ENCODE measurements at regions not wholly inside any gene's neighbourhood (a gene's known extent, or its start where the extent isn't known, plus 50 kb on each side); places are given as distances from the start of the nearest gene placed in this dataset.

- no peak for DNase-seq
Measured at GRCh38 chr15:93469994-93470393, 381.0 kb upstream of the RGMA start.

DNA sequence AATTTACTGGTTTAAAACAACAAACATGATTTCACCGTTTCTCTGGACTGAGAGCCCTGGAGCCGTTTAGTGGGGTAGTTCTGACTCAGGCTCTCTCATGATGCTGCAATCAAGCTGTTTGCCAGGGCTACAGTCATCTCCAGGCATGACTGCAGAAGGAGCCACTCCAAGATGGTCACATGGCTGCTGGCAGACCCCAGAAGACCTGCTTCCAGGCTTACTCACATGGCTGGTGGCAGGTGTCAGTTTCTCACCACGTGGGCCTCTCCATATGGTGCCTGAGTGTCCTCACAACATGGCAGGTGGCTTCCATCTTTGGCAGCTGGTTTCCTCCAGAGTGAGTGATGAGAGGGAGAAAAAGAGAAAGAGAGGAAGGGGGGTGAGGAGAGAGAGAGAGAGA lies 378.3 kb upstream of the RGMA start:
- DNase-seq: no peak

- no peak for DNase-seq
Measured at GRCh38 chr15:93466380-93466779, 377.4 kb upstream of the RGMA start.

DNA sequence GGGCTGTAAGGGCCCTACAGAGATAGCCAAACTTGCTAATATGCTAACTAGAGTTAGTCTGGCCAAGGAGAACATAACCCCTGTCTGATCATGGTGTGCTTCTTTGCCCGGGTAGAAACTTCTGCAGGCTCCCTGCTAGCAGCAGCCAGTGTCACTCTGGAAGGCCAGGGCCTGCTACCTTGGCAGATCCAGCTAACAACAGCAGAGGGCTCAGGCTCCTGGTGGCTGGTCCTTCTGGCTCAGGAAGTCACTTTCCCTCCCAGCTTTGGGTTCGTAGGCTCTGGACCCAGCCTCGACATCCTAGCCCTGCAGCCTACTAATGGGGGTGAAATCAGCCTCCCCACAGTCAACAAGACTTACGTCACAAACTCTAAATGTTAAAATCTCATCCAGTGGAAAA lies 373.7 kb upstream of the RGMA start:
- DNase-seq: no peak

DNA sequence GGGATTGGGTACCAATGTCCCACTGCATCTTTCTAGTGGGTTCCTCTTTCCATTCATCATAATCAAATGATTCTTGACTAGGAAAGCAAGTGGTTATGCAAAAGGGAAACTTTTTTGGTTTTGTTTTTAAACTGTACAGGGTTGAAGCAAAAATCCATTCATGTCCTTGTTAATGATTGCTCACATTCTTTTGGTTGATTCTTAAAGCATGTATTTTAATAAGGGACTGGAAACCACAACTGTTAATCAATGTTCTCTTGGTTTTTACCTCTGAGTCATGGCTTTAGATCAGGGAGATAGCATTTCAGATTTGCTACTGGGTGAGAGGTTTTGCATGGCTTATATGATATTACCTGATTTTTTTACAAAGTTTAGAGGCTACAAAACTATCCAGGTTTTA lies 371.7 kb upstream of the RGMA start:
- DNase-seq: no peak

DNA sequence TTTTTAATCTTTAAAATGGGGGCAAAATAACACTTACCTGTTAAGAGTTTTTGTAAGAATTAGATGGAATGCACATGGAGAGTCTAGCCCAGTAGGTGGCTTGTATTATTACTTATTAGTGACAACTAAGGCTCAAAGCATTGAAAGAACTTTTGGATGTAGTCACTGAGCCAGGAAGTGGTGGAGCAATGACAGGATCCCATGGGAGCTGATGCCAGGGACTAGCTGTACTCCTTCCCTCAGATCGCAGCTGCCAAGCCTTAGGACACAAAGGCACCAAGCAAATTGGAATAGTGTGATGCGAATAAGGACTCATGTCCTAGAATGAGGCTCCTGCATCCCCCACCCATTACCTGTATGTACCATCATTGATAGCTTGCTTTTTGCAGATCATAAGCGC lies 370.4 kb upstream of the RGMA start:
- DNase-seq: no peak

- DNase-seq: no peak
Measured at GRCh38 chr15:93458597-93458996, 369.6 kb upstream of the RGMA start.

DNA sequence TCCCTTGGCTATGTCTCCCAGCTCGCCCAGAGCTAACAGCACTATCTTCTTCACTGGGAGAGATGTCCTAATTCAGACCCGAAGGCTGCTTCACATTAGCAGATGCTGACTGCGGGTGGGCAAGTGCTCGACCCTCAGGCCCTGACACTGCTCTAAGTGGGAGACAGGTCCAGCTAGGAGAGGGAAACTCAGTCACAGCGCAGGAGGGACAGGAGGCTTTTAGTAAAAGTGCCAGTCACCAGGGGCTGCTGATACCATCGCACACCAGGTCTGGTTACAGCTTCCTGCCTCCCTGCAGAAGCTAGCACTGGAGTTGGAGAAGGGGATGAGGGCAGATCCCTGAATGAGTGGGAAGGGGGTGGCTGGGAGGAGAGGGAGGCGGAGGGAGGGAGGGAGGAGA lies 365.8 kb upstream of the RGMA start:
- DNase-seq: no peak

DNA sequence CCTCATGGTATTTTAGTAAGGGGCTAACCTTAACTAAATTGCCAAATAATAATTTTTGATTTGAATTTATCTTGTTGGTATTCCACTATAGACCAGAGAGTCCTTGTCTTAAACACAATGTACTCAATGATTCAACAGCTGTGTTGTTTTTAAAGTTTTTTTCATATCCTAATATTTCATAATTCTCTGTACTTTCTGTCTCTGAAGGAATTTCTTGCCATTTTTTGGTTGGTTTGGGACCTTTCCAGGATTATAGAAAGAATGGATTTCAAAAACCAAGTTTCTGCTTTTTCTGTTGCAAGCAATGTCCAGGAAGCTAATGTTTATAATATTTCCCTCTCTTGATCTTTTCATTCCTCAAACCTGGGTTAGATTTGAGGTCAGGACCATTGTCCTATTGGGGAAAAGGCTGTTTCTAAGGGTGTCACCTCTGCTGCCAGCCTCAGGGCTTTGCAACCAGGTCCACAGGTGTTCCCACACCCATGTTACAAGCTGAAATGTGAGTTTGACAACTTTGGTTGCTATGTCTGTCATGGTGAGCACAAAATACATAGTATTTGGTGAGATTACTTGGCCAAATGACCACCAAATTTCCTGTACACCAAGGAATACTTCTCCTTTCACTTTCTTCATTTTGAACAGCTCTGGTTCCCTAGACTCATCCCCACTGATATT lies 363.7 kb upstream of the RGMA start:
- DNase-seq: no peak

DNA sequence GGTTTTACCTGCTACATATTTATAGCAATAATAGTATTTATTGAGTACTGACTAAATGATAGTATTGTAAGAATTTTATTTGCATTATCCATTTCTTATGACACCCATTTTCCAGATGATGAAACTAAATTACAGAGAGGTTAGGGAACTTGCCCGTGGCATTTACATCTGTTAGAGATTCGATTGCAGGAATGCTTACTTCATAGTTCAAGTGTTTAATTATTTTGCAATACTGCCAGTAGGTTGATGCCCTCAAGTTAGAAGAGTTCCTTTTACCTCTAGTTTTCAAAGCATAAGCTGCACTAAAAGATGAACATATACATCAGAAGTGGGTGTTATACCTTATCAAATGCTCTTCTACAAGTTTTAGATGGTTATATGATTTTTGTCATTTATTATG lies 362.8 kb upstream of the RGMA start:
- no peak for DNase-seq

DNA sequence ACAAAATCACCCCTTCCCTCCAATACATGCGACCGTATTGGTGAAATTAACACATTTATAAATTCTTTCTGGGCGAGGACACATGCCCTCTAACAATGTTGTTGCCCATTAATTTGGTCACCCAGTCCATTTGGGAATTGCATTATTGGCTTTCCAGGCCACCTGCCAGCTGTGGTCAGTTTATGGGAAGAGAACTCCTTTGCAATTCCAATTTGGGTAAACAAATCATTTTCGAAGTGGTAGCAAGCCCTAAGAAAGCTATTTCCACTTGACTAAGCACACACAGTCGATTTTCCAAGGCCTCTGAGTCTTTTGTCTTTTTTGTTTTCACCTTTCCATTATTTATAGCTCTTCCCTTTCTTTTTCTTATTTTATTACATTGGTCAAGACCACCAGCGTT lies 362.3 kb upstream of the RGMA start:
- no peak for DNase-seq

DNA sequence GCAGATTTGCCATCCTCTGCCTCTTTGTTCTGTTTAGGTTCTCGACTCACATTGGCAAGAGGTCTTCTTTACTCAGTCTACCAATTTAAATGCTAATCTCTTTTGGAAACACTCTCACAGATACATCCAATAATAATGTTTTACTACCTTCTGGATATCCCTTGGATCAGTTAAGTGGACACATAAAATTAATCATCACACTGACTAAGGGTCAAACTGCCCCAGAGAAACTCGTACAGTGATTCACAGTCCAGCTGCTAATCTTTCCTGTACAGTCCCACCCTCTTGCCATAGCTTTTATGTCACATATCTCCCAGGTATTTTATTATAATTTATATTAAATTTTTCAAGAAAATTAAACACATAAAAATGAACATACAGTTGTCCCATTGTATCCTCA lies 360.8 kb upstream of the RGMA start:
- no peak for DNase-seq

- DNase-seq: no peak
Measured at GRCh38 chr15:93438310-93438709, 349.3 kb upstream of the RGMA start.

- no peak for DNase-seq
Measured at GRCh38 chr15:93432474-93432873, 343.5 kb upstream of the RGMA start.

DNA sequence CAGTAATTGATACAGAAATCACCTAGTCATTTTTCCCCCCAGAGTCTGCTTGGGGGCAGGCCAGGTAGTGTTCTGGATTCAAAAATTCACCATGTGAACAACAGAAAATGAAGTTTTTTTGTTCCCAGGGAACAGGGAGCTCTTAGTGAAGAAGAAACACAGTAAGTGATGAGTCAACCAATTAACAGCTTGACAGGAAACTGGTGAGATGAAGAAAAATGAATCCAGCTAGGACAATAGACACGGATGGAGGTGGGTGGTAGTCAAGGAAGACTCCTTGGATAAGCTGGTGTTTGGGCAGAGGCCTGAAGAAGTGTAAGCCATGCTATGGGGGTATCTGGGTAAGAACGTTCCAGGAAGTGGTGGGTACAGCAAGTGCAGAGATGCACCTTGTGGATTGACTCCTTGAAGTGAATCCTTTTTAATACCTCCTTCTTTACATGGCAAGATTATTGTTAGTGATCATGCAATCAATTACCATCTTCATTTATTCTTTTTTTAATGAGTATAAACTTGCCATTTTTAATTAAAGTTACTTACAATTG lies 339.9 kb upstream of the RGMA start:
- no peak for DNase-seq

GRCh38 chr15:93428150-93428549 lies 339.1 kb upstream of the RGMA start:
- no peak for DNase-seq

DNA sequence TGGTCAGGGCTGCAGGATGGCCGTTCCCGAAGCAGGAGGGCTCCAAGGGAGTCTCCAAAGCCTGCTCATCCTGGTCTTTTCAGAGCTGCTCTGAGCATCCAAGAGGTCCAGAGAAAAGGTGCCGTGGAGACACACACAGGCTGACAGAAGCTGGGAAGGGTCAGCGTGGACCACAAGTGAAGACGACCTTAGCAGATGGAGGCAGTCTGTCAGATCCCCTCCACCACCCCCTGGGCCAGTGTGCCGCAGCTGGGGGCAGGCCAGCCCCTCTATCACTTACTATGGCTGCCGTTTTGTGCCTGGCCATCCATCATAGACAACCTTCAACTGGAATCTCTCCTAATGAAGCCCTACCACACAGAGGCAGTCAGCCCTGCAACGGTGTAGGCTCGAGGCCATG lies 335.1 kb upstream of the RGMA start:
- DNase-seq: no peak

GRCh38 chr15:93422476-93422875 lies 333.5 kb upstream of the RGMA start:
- DNase-seq: no peak

DNA sequence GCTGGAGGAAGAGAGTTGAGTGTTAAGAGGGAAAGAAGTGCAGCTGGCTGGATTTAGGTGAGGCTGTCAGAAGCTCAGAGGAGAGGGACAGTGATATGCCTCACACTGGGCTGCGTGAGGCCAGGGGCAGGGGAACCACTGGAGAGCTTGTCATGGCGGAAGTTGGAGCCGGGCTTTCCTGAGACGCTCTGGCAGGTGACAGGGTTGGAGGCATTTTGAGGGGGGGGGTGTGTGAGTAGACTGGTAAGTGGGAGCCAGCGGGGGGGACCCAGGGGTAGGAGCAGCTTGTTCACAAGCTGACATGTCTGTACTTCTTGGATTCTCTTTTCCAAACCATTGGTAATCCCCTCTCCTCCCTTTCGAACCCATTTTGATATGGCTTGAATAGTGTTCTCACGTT lies 331.5 kb upstream of the RGMA start:
- DNase-seq: no peak

DNA sequence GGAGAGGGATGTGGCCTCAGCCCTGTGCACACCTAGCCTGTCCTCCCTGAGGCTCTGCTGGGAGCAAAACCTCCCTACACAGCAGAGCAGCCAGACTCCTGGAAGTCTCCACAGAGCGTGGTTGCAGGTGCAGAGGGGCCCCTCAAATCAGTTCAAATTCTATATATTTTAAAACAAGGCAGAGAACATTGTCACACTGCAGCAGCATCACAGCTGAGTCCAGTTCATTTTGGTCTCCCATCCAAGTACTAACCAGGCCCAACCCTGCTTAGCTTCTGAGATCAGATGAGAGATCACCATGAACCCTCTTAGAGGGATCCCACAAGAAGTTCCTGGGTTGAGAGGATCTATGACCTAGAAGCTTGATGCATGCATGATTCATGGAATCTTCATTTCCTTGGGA lies 331.0 kb upstream of the RGMA start:
- DNase-seq: no peak

- no peak for DNase-seq
Measured at GRCh38 chr15:93418566-93418965, 329.6 kb upstream of the RGMA start.

DNA sequence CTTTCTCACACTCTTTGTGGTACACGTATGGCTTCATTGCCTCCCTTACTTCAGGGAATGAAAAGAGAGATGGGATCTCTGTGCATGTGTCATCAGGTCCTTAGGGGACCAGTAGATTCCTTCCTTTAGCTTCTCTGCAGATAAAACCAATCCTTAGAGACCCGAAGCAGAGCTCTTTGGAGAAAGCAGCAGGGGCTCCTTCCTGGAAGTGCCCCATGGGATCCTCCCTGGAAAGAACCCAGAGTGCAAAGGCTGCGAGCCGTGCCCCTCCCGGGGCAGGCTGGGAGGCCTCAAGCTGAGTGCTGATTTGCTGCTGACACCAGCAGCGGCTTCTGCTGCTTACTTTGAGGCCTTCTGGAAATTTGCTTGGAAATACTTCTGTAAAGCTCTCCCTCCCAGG lies 328.6 kb upstream of the RGMA start:
- DNase-seq: no peak

DNA sequence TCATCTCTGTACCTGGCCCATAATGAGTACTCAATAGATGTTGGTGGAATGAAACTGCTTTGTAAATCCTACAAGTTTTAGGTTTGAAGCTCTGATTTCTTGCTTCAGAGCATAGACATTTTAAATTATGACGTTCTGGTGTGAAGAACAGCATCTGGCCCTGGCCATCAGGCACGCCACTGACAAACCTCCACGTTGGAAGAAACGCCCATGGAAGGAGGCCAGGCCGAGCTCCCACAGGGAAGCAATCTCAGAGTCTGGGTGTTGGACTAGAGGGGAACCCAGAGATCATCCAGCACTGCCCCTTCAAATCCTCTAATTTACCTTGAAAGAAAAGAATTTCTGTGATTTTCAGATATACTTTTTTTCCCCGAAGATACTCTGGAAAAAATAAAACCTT lies 328.1 kb upstream of the RGMA start:
- DNase-seq: no peak

DNA sequence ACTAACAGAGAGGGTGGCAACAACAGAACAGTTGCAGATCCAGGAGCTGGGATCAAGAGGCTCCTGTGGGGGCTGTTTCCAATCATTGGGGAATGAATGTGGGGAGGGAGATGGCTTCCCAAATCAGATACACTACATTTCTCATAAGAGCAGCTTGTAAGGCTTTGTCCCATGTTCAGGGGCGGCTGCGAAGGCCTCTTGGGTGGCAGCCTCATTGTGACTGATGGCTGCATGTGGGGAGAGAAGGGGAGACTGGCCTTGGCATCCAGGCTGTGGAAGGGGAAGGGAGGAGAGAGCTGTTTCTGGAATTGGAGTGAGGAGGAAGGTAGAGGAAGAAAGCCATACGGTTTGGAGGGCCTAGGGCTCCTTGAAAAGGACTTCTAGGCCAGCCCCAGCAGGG lies 326.6 kb upstream of the RGMA start:
- no peak for DNase-seq

DNA sequence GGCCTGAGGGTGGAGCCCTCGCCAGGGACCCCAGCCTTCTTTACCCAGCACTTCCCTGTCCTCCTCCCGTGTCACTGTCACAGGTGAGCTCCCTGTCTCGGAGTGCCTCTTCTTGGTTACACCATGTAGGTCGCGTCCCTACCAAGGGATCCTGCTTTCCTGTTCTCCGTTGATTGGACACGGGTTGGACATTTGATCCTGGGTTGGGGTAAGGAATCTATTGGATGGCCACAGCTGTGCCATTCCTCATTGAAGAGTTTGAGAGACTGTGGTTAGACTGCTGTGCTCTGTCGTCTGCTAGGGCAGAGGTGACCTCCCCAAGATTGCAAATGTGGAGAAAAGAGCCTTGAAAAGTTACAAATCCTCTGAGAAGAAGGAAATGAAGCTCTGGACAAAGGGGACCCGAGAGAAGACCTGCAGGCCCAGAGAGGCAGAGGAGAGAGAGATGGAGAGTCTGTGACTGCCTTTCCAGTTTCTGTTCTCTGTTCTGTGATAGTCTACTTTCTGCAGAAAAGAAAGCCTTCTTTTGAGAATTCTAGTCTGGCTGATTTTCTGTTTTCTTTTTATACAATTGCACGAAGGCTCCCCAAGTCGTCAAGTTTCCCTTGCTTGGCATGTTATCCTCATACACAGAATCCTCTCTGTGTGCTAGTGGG lies 325.7 kb upstream of the RGMA start:
- no peak for DNase-seq
